HEK293 (cell line): ENCODE measurements at regions not wholly inside any gene's neighbourhood (a gene's known extent, or its start where the extent isn't known, plus 50 kb on each side); places are given as distances from the start of the nearest gene placed in this dataset.
A peak's percentile ranks its signal among the peaks of the same experiment; 100 is the strongest.
"Not testable (repeated sequence)": the region's sequence is repeated elsewhere in the genome, so short reads cannot be mapped to it uniquely, and the experiment has no call there.

Experiments used
- CTCF ChIA-PET: fragments of 350-600 bp; formaldehyde crosslinking; extraction: SDS; loops from one replicate; lab custom pipeline; 2021; ENCODE audit warnings: antibody characterized with exemption; lab: Yijun Ruan, JAX
- POLR2A ChIA-PET: fragments of 300-600 bp; formaldehyde crosslinking; extraction: SDS; loops from one replicate; lab custom pipeline; 2020; ENCODE audit warnings: antibody characterized with exemption, inconsistent platforms; lab: Yijun Ruan, JAX
- H3K27ac ChIP-seq: fragments of 200-500 bp; sonication (Bioruptor generic); 2 replicates; pipeline ENCODE4 v1.5.1; 2014; ENCODE audit warnings: low read depth, low read length, control low read depth, inconsistent platforms; ENCODE audit errors: extremely low read depth
- H3K36me3 ChIP-seq, 2 experiments: fragments of 200-500 bp in 1 of 2; sonication (Bioruptor generic) in 1 of 2; 1 replicate in 1 of 2; 2 replicates in 1 of 2; pipeline ENCODE4 v1.5.1; 2014 to 2017; ENCODE audit warnings: inconsistent platforms in 2 of 2, low read length in 2 of 2; ENCODE audit not compliant: control insufficient read depth in 2 of 2, insufficient read depth in 1 of 2
- H3K4me1 ChIP-seq: fragments of 200-500 bp; sonication (Bioruptor generic); 2 replicates; pipeline ENCODE4 v1.5.1; 2014; ENCODE audit warnings: mild to moderate bottlenecking, low read length, inconsistent platforms; ENCODE audit not compliant: control insufficient read depth, insufficient read depth
- H3K4me3 ChIP-seq: 2 replicates; pipeline ENCODE4 v1.5.1; 2011; ENCODE audit warnings: low read depth, mild to moderate bottlenecking, control low read depth, low read length, moderate library complexity
- H3K9me3 ChIP-seq: fragments of 200-500 bp; sonication (Bioruptor generic); 2 replicates; pipeline ENCODE4 v1.5.1; 2014; ENCODE audit warnings: low read depth, low read length, inconsistent platforms; ENCODE audit not compliant: control insufficient read depth, insufficient read depth
- HOXD13 ChIP-seq: sonication (generic); formaldehyde crosslinking; IDR thresholded peaks from 2 replicates; pipeline ENCODE4 v1.8.0; 2022; ENCODE audit warnings: missing genetic modification reagents, borderline replicate concordance
- INSM2 ChIP-seq: fragments of 450-650 bp; formaldehyde crosslinking; IDR thresholded peaks from 2 replicates; pipeline ENCODE4 v1.5.1; 2016; ENCODE audit warnings: missing biosample characterization, missing genetic modification characterization
- KLF17 ChIP-seq: fragments of 450-650 bp; formaldehyde crosslinking; IDR thresholded peaks from 2 replicates; pipeline ENCODE4 v1.5.1; 2016; ENCODE audit warnings: missing biosample characterization, missing genetic modification characterization
- RBAK ChIP-seq: fragments of 450-650 bp; formaldehyde crosslinking; IDR thresholded peaks from 2 replicates; pipeline ENCODE4 v1.5.1; 2016; ENCODE audit warnings: missing biosample characterization, missing genetic modification characterization
- SP2 ChIP-seq: fragments of 450-650 bp; formaldehyde crosslinking; IDR thresholded peaks from 2 replicates; pipeline ENCODE4 v1.5.1; 2016; ENCODE audit warnings: missing biosample characterization, missing genetic modification characterization
- SP7 ChIP-seq: fragments of 450-650 bp; formaldehyde crosslinking; IDR thresholded peaks from 2 replicates; pipeline ENCODE4 v1.5.1; 2016; ENCODE audit warnings: missing biosample characterization, missing genetic modification characterization
- WT1 ChIP-seq: fragments of 450-650 bp; formaldehyde crosslinking; IDR thresholded peaks from 2 replicates; pipeline ENCODE4 v1.5.1; 2016; ENCODE audit warnings: missing biosample characterization, missing genetic modification characterization
- ZBTB20 ChIP-seq: fragments of 450-650 bp; formaldehyde crosslinking; IDR thresholded peaks from 2 replicates; pipeline ENCODE4 v1.5.1; 2016; ENCODE audit warnings: missing biosample characterization, missing genetic modification characterization
- ZBTB8A ChIP-seq: fragments of 450-650 bp; formaldehyde crosslinking; IDR thresholded peaks from 2 replicates; pipeline ENCODE4 v1.5.1; 2016; ENCODE audit warnings: missing biosample characterization, missing genetic modification characterization
- ZNF112 ChIP-seq: fragments of 450-650 bp; formaldehyde crosslinking; IDR thresholded peaks from 2 replicates; pipeline ENCODE4 v1.5.0; 2017; ENCODE audit warnings: missing biosample characterization, missing genetic modification characterization
- ZNF140 ChIP-seq: fragments of 450-650 bp; formaldehyde crosslinking; IDR thresholded peaks from 2 replicates; pipeline ENCODE4 v1.5.1; 2016; ENCODE audit warnings: missing biosample characterization, missing genetic modification characterization
- ZNF211 ChIP-seq: fragments of 450-650 bp; formaldehyde crosslinking; IDR thresholded peaks from 2 replicates; pipeline ENCODE4 v1.5.1; 2016; ENCODE audit warnings: low read depth, missing biosample characterization, missing genetic modification characterization
- ZNF223 ChIP-seq: fragments of 450-650 bp; formaldehyde crosslinking; IDR thresholded peaks from 2 replicates; pipeline ENCODE4 v1.5.1; 2016; ENCODE audit warnings: missing biosample characterization, missing genetic modification characterization
- ZNF362 ChIP-seq: fragments of 450-650 bp; formaldehyde crosslinking; IDR thresholded peaks from 2 replicates; pipeline ENCODE4 v1.5.1; 2016; ENCODE audit warnings: missing biosample characterization, missing genetic modification characterization
- ZNF433 ChIP-seq: fragments of 450-650 bp; formaldehyde crosslinking; IDR thresholded peaks from 2 replicates; pipeline ENCODE4 v1.5.1; 2016; ENCODE audit warnings: missing biosample characterization, missing genetic modification characterization, low read depth
- ZNF510 ChIP-seq: fragments of 450-650 bp; formaldehyde crosslinking; IDR thresholded peaks from 2 replicates; pipeline ENCODE4 v1.5.1; 2018; ENCODE audit warnings: mild to moderate bottlenecking, missing genetic modification characterization, missing biosample characterization; ENCODE audit not compliant: insufficient replicate concordance
- ZNF514 ChIP-seq: fragments of 450-650 bp; formaldehyde crosslinking; IDR thresholded peaks from 2 replicates; pipeline ENCODE4 v1.5.1; 2016; ENCODE audit warnings: missing biosample characterization, missing genetic modification characterization
- ZNF548 ChIP-seq: fragments of 450-650 bp; formaldehyde crosslinking; IDR thresholded peaks from 2 replicates; pipeline ENCODE4 v1.5.1; 2016; ENCODE audit warnings: missing biosample characterization, missing genetic modification characterization
- ZNF660 ChIP-seq: fragments of 450-650 bp; IDR thresholded peaks from 2 replicates; pipeline ENCODE4 v1.5.1; 2018; ENCODE audit warnings: missing biosample characterization, mild to moderate bottlenecking, missing genetic modification characterization
- ZNF707 ChIP-seq: fragments of 450-650 bp; formaldehyde crosslinking; IDR thresholded peaks from 2 replicates; pipeline ENCODE4 v1.5.1; 2016; ENCODE audit warnings: missing biosample characterization, missing genetic modification characterization

GRCh38 chr17:72471296-72471695 is 350.5 kb downstream of the SOX9 start:
- ChIA-PET CTCF (interaction anchor here (0.6 to 1.9 kb wide), 4 partner anchors 41 to 68 kb away, joined by 3 to 5 read pairs (median 4); no protein-coding TSS in a partner anchor), POLR2A (no interaction called here)

GRCh38 chr17:72472106-72472505 is 351.3 kb downstream of the SOX9 start:
- no peak overlapping the region for H3K27ac ChIP-seq
- CTCF ChIA-PET: interaction anchor here (0.6 to 1.9 kb wide), 3 partner anchors 40 to 350 kb away, joined by 3 to 5 read pairs (median 5); no protein-coding TSS in a partner anchor
- no peaks in the 10 kb centered on the region; the same call in 1 of the 2 replicates for H3K4me1 ChIP-seq
- no peaks in the 10 kb centered on the region for H3K9me3 ChIP-seq
- no peak overlapping the region for H3K4me3 ChIP-seq
- POLR2A ChIA-PET: interaction anchor here (1.4 kb wide), 1 partner anchor 351 kb away, joined by 3 read pairs; the partner anchor contains the start of gene SOX9
- H3K36me3 ChIP-seq: no peaks in the 10 kb centered on the region
- no peak for TF ChIP-seq ZNF707 (tag by site-specific recombination)
- no peak for TF ChIP-seq HOXD13 (CRISPR knock-in tag)
- TF ChIP-seq ZNF510 (tag by site-specific recombination): no peak
- TF ChIP-seq SP7: peak; percentile 39; the same call in 1 of the 2 replicates
- TF ChIP-seq WT1: peak; percentile 90
- TF ChIP-seq KLF17 (tag by site-specific recombination): peak; percentile 90
- no peak for TF ChIP-seq ZNF362 (tag by site-specific recombination)
- TF ChIP-seq ZNF112 (tag by site-specific recombination): no peak
- TF ChIP-seq, all 188 proteins: peak for 3

More at GRCh38 chr17:72471296-72471695, 350.5 kb downstream of the SOX9 start:
- Histone ChIP-seq H3K27ac (no peak overlapping the region), H3K9me3 (no peaks in the 10 kb centered on the region), H3K4me1 (peaks cover under 1% of the 10 kb centered on the region), H3K36me3 (no peaks in the 10 kb centered on the region), H3K4me3 (no peak overlapping the region)
- TF ChIP-seq ZNF548 (tag by site-specific recombination) (no peak), ZNF660 (tag by site-specific recombination) (no peak), ZNF433 (tag by site-specific recombination) (no peak), SP2 (tag by site-specific recombination) (no peak), RBAK (no peak), ZNF514 (tag by site-specific recombination) (no peak), ZBTB20 (tag by site-specific recombination) (no peak), INSM2 (tag by site-specific recombination) (no peak), ZNF223 (tag by site-specific recombination) (no peak), ZNF211 (tag by site-specific recombination) (no peak), ZBTB8A (tag by site-specific recombination) (no peak), ZNF707 (tag by site-specific recombination) (no peak)

GRCh38 chr17:72472853-72473390 is 352.1 kb downstream of the SOX9 start:
- CTCF ChIA-PET, H3K27ac ChIP-seq: not testable (repeated sequence)

More at GRCh38 chr17:72472853-72473390, 352.1 kb downstream of the SOX9 start:
- peak; percentile 96; the same call in 1 of the 2 replicates for TF ChIP-seq ZNF140 (tag by site-specific recombination)
- TF ChIP-seq, all 188 proteins: peak for 1; not testable (repeated sequence) for 187
- POLR2A ChIA-PET: interaction anchor here (1.4 kb wide), 1 partner anchor 352 kb away, joined by 3 read pairs; the partner anchor contains the start of gene SOX9
- H3K4me1 ChIP-seq, H3K36me3 ChIP-seq, H3K9me3 ChIP-seq, H3K4me3 ChIP-seq: not testable (repeated sequence)
